ENCODE measurements at regions not wholly inside any gene's neighbourhood (a gene's known extent, or its start where the extent isn't known, plus 50 kb on each side); places are given as distances from the start of the nearest gene placed in this dataset.

- DNase-seq (ENCODE audit: low read depth) = no peak
- TF ChIP-seq CTCF (conservative IDR thresholded peaks at IDR 0.05; ENCODE audit: low read depth, low read length) = no peak
- no peak overlapping the region for H3K4me3 ChIP-seq (ENCODE audit: low read depth, low read length)
Measured at GRCh38 chr1:93774707-93775106, 93.1 kb upstream of the BCAR3 start.

GRCh38 chr1:93773049-93773838, 91.6 kb upstream of the BCAR3 start:
- TF ChIP-seq CTCF (conservative IDR thresholded peaks at IDR 0.05; ENCODE audit: low read depth, low read length) = no peak
- no peak for DNase-seq (ENCODE audit: low read depth)
- no peak overlapping the region for H3K4me3 ChIP-seq (ENCODE audit: low read depth, low read length)

GRCh38 chr1:93771843-93772242, 90.2 kb upstream of the BCAR3 start:
- no peak overlapping the region for H3K4me3 ChIP-seq (ENCODE audit: low read depth, low read length)
- TF ChIP-seq CTCF (conservative IDR thresholded peaks at IDR 0.05; ENCODE audit: low read depth, low read length) = no peak
- DNase-seq (ENCODE audit: low read depth) = no peak

- TF ChIP-seq CTCF (conservative IDR thresholded peaks at IDR 0.05; ENCODE audit: low read depth, low read length) = no peak
- no peak overlapping the region for H3K4me3 ChIP-seq (ENCODE audit: low read depth, low read length)
- no peak for DNase-seq (ENCODE audit: low read depth)
Measured at GRCh38 chr1:93770640-93771039, 89.0 kb upstream of the BCAR3 start.

GRCh38 chr1:93769777-93770176, 88.1 kb upstream of the BCAR3 start:
- H3K4me3 ChIP-seq (ENCODE audit: low read depth, low read length) = no peak overlapping the region
- DNase-seq (ENCODE audit: low read depth) = no peak
- no peak for TF ChIP-seq CTCF (conservative IDR thresholded peaks at IDR 0.05; ENCODE audit: low read depth, low read length)

- H3K4me3 ChIP-seq (ENCODE audit: low read depth, low read length) = no peak overlapping the region
- DNase-seq (ENCODE audit: low read depth) = no peak
- no peak for TF ChIP-seq CTCF (conservative IDR thresholded peaks at IDR 0.05; ENCODE audit: low read depth, low read length)
Measured at GRCh38 chr1:93768380-93768863, 86.8 kb upstream of the BCAR3 start.

- DNase-seq (ENCODE audit: low read depth) = no peak
- no peak for TF ChIP-seq CTCF (conservative IDR thresholded peaks at IDR 0.05; ENCODE audit: low read depth, low read length)
- no peak overlapping the region for H3K4me3 ChIP-seq (ENCODE audit: low read depth, low read length)
Measured at GRCh38 chr1:93766451-93766850, 84.8 kb upstream of the BCAR3 start.

Measured in choroid plexus epithelial cell (primary cell).